Osteoblast (primary cell): ENCODE measurements at regions not wholly inside any gene's neighbourhood (a gene's known extent, or its start where the extent isn't known, plus 50 kb on each side); places are given as distances from the start of the nearest gene placed in this dataset.
A peak's percentile ranks its signal among the peaks of the same experiment; 100 is the strongest.
"Not testable (repeated sequence)": the region's sequence is repeated elsewhere in the genome, so short reads cannot be mapped to it uniquely, and the experiment has no call there.

Experiments used
- DNase-seq: peaks from one replicate; pipeline ENCODE4 v3.0.0; 2011; ENCODE audit warnings: low spot score, mixed read lengths; ENCODE audit not compliant: insufficient read length; ENCODE audit errors: missing footprints
- H2AFZ ChIP-seq: 2 replicates; pipeline ENCODE4 v1.6.0; 2011; ENCODE audit warnings: mild to moderate bottlenecking, low read length
- H3K27ac ChIP-seq: 2 replicates; pipeline ENCODE4 v1.5.1; 2011; ENCODE audit warnings: mild to moderate bottlenecking, low read depth, low read length, moderate library complexity
- H3K27me3 ChIP-seq: 2 replicates; pipeline ENCODE4 v1.6.0; 2012; ENCODE audit warnings: mild to moderate bottlenecking, control low read depth, inconsistent platforms, low read length, moderate library complexity; ENCODE audit not compliant: insufficient read depth
- H3K36me3 ChIP-seq: 2 replicates; pipeline ENCODE4 v1.5.1; 2011; ENCODE audit warnings: mild to moderate bottlenecking, low read length, control low read depth, moderate library complexity; ENCODE audit not compliant: insufficient read depth
- H3K4me1 ChIP-seq: 2 replicates; pipeline ENCODE4 v1.5.1; 2011; ENCODE audit warnings: mild to moderate bottlenecking, low read length, control low read depth, moderate library complexity; ENCODE audit not compliant: insufficient read depth
- H3K4me2 ChIP-seq: 2 replicates; pipeline ENCODE4 v1.6.0; 2011; ENCODE audit warnings: mild to moderate bottlenecking, low read length; ENCODE audit not compliant: insufficient read depth
- H3K4me3 ChIP-seq: fragments of 200-600 bp; sonication (generic); 3 replicates; pipeline ENCODE4 v1.5.1; 2012; ENCODE audit warnings: mild to moderate bottlenecking, low read length, inconsistent platforms; ENCODE audit not compliant: insufficient read depth
- H3K79me2 ChIP-seq: 2 replicates; pipeline ENCODE4 v1.6.0; 2012; ENCODE audit warnings: mild to moderate bottlenecking, low read length, control low read depth, inconsistent platforms; ENCODE audit not compliant: insufficient read depth
- H3K9me3 ChIP-seq: 2 replicates; pipeline ENCODE4 v1.5.1; 2011; ENCODE audit warnings: low read depth, low read length, control low read depth
- H4K20me1 ChIP-seq: 2 replicates; pipeline ENCODE4 v1.6.0; 2012; ENCODE audit warnings: mild to moderate bottlenecking, low read length, control low read depth; ENCODE audit not compliant: insufficient read depth
- CTCF ChIP-seq: IDR thresholded peaks from 2 replicates; pipeline ENCODE4 v1.5.1; 2011; ENCODE audit warnings: mild to moderate bottlenecking, low read depth, low read length, moderate library complexity; ENCODE audit errors: extremely low read depth

- no peak for TF ChIP-seq CTCF
- no peak overlapping the region for H3K4me3 ChIP-seq
- peaks cover 25% of the 10 kb centered on the region for H3K4me1 ChIP-seq
- no peak for DNase-seq
- H3K79me2 ChIP-seq: no peaks in the 10 kb centered on the region
- H3K4me2 ChIP-seq: no peak overlapping the region
- no peaks in the 10 kb centered on the region for H4K20me1 ChIP-seq
- H3K27ac ChIP-seq: peak overlapping the region; percentile 56
- H3K27me3 ChIP-seq: no peaks in the 10 kb centered on the region
- H3K36me3 ChIP-seq: no peaks in the 10 kb centered on the region
- no peaks in the 10 kb centered on the region for H3K9me3 ChIP-seq
- H2AFZ ChIP-seq: no peak overlapping the region
Measured at GRCh38 chr12:85625467-85625866, 210.7 kb downstream of the RASSF9 start.

- Histone ChIP-seq H3K27me3 (no peaks in the 10 kb centered on the region), H3K79me2 (no peaks in the 10 kb centered on the region), H3K4me1 (peaks cover 25% of the 10 kb centered on the region), H4K20me1 (no peaks in the 10 kb centered on the region), H3K27ac (peak overlapping the region; percentile 56), H3K36me3 (no peaks in the 10 kb centered on the region), H3K4me2 (peak overlapping the region; percentile 18), H3K4me3 (no peak overlapping the region), H3K9me3 (no peaks in the 10 kb centered on the region), H2AFZ (no peak overlapping the region)
- peak; percentile 69 for DNase-seq
- no peak for TF ChIP-seq CTCF
Measured at GRCh38 chr12:85626001-85626783, 210.0 kb downstream of the RASSF9 start.

- Histone ChIP-seq H3K36me3 (no peaks in the 10 kb centered on the region), H2AFZ (no peak overlapping the region), H3K27me3 (no peaks in the 10 kb centered on the region), H4K20me1 (no peaks in the 10 kb centered on the region), H3K4me2 (peak overlapping the region; percentile 18), H3K27ac (peak overlapping the region; percentile 56), H3K9me3 (no peaks in the 10 kb centered on the region), H3K79me2 (no peaks in the 10 kb centered on the region), H3K4me3 (no peak overlapping the region), H3K4me1 (peaks cover 25% of the 10 kb centered on the region)
- no peak for DNase-seq
- no peak for TF ChIP-seq CTCF
Measured at GRCh38 chr12:85626784-85627171, 209.4 kb downstream of the RASSF9 start.

- no peaks in the 10 kb centered on the region for H3K79me2 ChIP-seq
- H2AFZ ChIP-seq: no peak overlapping the region
- peak overlapping the region; percentile 56 for H3K27ac ChIP-seq
- H3K36me3 ChIP-seq: no peaks in the 10 kb centered on the region
- peaks cover 28% of the 10 kb centered on the region for H3K4me1 ChIP-seq
- no peak for DNase-seq
- H3K4me3 ChIP-seq: no peak overlapping the region
- H3K27me3 ChIP-seq: no peaks in the 10 kb centered on the region
- H3K9me3 ChIP-seq: no peaks in the 10 kb centered on the region
- H3K4me2 ChIP-seq: peak overlapping the region; percentile 40
- TF ChIP-seq CTCF: no peak
- no peaks in the 10 kb centered on the region for H4K20me1 ChIP-seq
Measured at GRCh38 chr12:85627584-85627983, 208.6 kb downstream of the RASSF9 start.

- not testable (repeated sequence) for H3K79me2 ChIP-seq, H3K4me2 ChIP-seq, H2AFZ ChIP-seq, H3K4me3 ChIP-seq, H3K27ac ChIP-seq, DNase-seq, H3K27me3 ChIP-seq, H4K20me1 ChIP-seq, H3K9me3 ChIP-seq, H3K36me3 ChIP-seq
- peaks cover 28% of the 10 kb centered on the region for H3K4me1 ChIP-seq
Measured at GRCh38 chr12:85628562-85628961, 207.6 kb downstream of the RASSF9 start.
